Astrocyte (in vitro differentiated cells and primary cell): ENCODE measurements at regions not wholly inside any gene's neighbourhood (a gene's known extent, or its start where the extent isn't known, plus 50 kb on each side); places are given as distances from the start of the nearest gene placed in this dataset.

Source experiments
- EZH2 ChIP-seq: IDR thresholded peaks from 2 replicates; pipeline ENCODE4 v1.6.1; 2012; ENCODE audit warnings: mild to moderate bottlenecking, low read length, inconsistent platforms; ENCODE audit not compliant: insufficient read depth
- TF ChIP-seq, protein P1 (sequence below): IDR thresholded peaks from 2 replicates; pipeline ENCODE4 v1.5.1; 2011; ENCODE audit warnings: low read depth, mild to moderate bottlenecking, inconsistent platforms, low read length, moderate library complexity; ENCODE audit not compliant: insufficient read depth

DNA sequence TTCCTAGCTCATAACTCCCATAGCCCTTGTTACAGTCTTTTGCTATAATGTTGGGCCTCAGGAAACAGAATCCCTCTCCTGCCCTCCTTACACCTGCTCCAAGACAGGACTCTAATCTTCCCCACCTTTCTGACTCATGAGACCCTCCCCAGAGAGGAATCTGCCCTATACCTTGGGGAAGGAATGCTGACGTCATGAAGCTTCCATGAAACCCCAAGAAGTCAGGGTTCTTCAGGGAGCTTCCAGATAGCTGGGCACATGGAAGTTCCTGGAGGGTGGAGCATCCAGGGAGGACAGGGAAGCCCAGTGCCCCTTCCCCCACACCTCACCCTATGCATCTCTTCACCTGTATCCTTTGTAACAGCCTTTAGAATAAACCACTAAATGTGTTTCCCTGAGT is 285.7 kb downstream of the SOX9 start:
- TF ChIP-seq, protein P1, sequence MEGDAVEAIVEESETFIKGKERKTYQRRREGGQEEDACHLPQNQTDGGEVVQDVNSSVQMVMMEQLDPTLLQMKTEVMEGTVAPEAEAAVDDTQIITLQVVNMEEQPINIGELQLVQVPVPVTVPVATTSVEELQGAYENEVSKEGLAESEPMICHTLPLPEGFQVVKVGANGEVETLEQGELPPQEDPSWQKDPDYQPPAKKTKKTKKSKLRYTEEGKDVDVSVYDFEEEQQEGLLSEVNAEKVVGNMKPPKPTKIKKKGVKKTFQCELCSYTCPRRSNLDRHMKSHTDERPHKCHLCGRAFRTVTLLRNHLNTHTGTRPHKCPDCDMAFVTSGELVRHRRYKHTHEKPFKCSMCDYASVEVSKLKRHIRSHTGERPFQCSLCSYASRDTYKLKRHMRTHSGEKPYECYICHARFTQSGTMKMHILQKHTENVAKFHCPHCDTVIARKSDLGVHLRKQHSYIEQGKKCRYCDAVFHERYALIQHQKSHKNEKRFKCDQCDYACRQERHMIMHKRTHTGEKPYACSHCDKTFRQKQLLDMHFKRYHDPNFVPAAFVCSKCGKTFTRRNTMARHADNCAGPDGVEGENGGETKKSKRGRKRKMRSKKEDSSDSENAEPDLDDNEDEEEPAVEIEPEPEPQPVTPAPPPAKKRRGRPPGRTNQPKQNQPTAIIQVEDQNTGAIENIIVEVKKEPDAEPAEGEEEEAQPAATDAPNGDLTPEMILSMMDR = no peak
- no peak for TF ChIP-seq EZH2
